Mammary epithelial cell (primary cell): ENCODE measurements at regions not wholly inside any gene's neighbourhood (a gene's known extent, or its start where the extent isn't known, plus 50 kb on each side); places are given as distances from the start of the nearest gene placed in this dataset.

Experiments used
- CTCF ChIP-seq, 2 donors: IDR thresholded peaks in 1 of 2; conservative IDR thresholded peaks in 1 of 2; 2 replicates each; pipeline ENCODE4 v1.5.1; 2011 to 2012; ENCODE audit warnings: inconsistent platforms in 2 of 2, low read length in 2 of 2, mild to moderate bottlenecking in 2 of 2, control low read depth in 1 of 2, low read depth in 1 of 2; ENCODE audit not compliant: insufficient read depth in 1 of 2; ENCODE audit errors: extremely low read depth in 1 of 2
- EZH2 ChIP-seq: IDR thresholded peaks from 2 replicates; pipeline ENCODE4 v1.6.1; 2012; ENCODE audit warnings: low read length, inconsistent platforms, borderline replicate concordance

GRCh38 chr1:98078596-98078995 lies 157.8 kb upstream of the DPYD start:
- no peak for TF ChIP-seq CTCF (conservative IDR thresholded peaks at IDR 0.05 in 1 of 2, IDR thresholded peaks at IDR 0.05 in 1 of 2; ENCODE audit: extremely low read depth in 1 of 2, insufficient read depth in 1 of 2, low read depth in 1 of 2, low read length in 2 of 2)
- TF ChIP-seq EZH2: no peak
